ENCODE measurements at regions not wholly inside any gene's neighbourhood (a gene's known extent, or its start where the extent isn't known, plus 50 kb on each side); places are given as distances from the start of the nearest gene placed in this dataset.

GRCh38 chr4:43932448-43932847, 516.2 kb downstream of the KCTD8 start:
- H3K27ac ChIP-seq (ENCODE audit: low read length) = no peak overlapping the region
- no peaks in the 10 kb centered on the region for H3K9me3 ChIP-seq (ENCODE audit: control insufficient read depth in 2 of 2, low read length in 2 of 2)
- no peak overlapping the region for H3K9ac ChIP-seq (ENCODE audit: low read length in 2 of 2)
- no peaks in the 10 kb centered on the region for H3K4me1 ChIP-seq (ENCODE audit: control insufficient read depth, insufficient read depth, low read length)
- H3K27me3 ChIP-seq (ENCODE audit: control insufficient read depth in 1 of 2, insufficient read depth in 2 of 2, low read length in 2 of 2) = no peaks in the 10 kb centered on the region
- H3K4me3 ChIP-seq (ENCODE audit: low read length in 2 of 2) = no peak overlapping the region
- no peaks in the 10 kb centered on the region for H3K36me3 ChIP-seq (ENCODE audit: control insufficient read depth in 2 of 2, insufficient read depth in 2 of 2, low read length in 2 of 2)

DNA sequence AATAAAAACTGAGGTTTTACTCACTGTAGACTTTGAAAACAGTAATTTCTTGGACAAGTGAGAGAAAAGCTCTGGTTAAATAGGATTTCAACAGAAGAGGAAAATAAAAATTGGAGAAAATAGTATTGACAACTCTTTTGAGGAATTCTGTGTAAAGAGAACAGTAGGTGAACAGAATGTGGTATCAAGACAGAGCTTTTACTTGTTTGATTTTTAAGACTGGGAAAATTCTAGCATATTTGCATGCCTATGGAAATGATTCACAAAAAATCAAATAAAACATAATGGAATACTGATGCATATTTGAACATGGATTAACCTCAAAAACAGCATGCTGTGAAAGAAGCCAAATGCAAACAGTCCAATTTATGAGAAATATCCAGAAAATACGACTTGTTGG, 504.6 kb downstream of the KCTD8 start:
- H3K9ac ChIP-seq (ENCODE audit: low read length in 2 of 2) = no peak overlapping the region
- H3K4me1 ChIP-seq (ENCODE audit: control insufficient read depth, insufficient read depth, low read length) = no peaks in the 10 kb centered on the region
- H3K27me3 ChIP-seq (ENCODE audit: control insufficient read depth in 1 of 2, insufficient read depth in 2 of 2, low read length in 2 of 2) = no peaks in the 10 kb centered on the region
- H3K9me3 ChIP-seq (ENCODE audit: control insufficient read depth in 2 of 2, low read length in 2 of 2) = no peaks in the 10 kb centered on the region
- no peak overlapping the region for H3K4me3 ChIP-seq (ENCODE audit: low read length in 2 of 2)
- H3K27ac ChIP-seq (ENCODE audit: low read length) = no peak overlapping the region
- no peaks in the 10 kb centered on the region for H3K36me3 ChIP-seq (ENCODE audit: control insufficient read depth in 2 of 2, insufficient read depth in 2 of 2, low read length in 2 of 2)

- no peaks in the 10 kb centered on the region for H3K4me1 ChIP-seq (ENCODE audit: control insufficient read depth, insufficient read depth, low read length)
- H3K4me3 ChIP-seq (ENCODE audit: low read length in 2 of 2) = no peak overlapping the region
- no peaks in the 10 kb centered on the region for H3K36me3 ChIP-seq (ENCODE audit: control insufficient read depth in 2 of 2, insufficient read depth in 2 of 2, low read length in 2 of 2)
- H3K9me3 ChIP-seq (ENCODE audit: control insufficient read depth in 2 of 2, low read length in 2 of 2) = no peaks in the 10 kb centered on the region
- H3K27me3 ChIP-seq (ENCODE audit: control insufficient read depth in 1 of 2, insufficient read depth in 2 of 2, low read length in 2 of 2) = no peaks in the 10 kb centered on the region
- H3K27ac ChIP-seq (ENCODE audit: low read length) = no peak overlapping the region
- no peak overlapping the region for H3K9ac ChIP-seq (ENCODE audit: low read length in 2 of 2)
Observed at GRCh38 chr4:43959976-43960375, 488.6 kb downstream of the KCTD8 start.

DNA sequence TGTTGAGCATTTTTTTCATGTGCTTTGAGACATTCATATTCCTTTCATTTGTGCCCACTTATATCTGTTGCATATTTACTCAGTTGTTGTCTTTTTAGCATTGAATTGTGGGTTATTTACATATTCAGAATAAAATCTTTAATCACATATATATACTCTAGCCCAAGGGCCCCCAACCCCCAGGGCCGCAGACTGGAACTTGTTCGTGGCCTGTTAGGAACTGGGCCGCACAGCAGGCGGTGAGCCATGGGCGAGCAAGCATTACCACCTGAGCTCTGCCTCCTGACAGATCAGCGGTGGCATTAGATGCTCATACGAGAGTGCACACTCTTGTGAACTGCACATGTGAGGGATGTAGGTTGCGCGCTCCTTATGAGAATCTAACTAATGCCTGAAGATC, 480.6 kb downstream of the KCTD8 start:
- no peak overlapping the region for H3K4me3 ChIP-seq (ENCODE audit: low read length in 2 of 2)
- H3K4me1 ChIP-seq (ENCODE audit: control insufficient read depth, insufficient read depth, low read length) = no peaks in the 10 kb centered on the region
- H3K27me3 ChIP-seq (ENCODE audit: control insufficient read depth in 1 of 2, insufficient read depth in 2 of 2, low read length in 2 of 2) = no peaks in the 10 kb centered on the region
- no peaks in the 10 kb centered on the region for H3K36me3 ChIP-seq (ENCODE audit: control insufficient read depth in 2 of 2, insufficient read depth in 2 of 2, low read length in 2 of 2)
- H3K27ac ChIP-seq (ENCODE audit: low read length) = no peak overlapping the region
- no peak overlapping the region for H3K9ac ChIP-seq (ENCODE audit: low read length in 2 of 2)
- H3K9me3 ChIP-seq (ENCODE audit: control insufficient read depth in 2 of 2, low read length in 2 of 2) = no peaks in the 10 kb centered on the region

- no peaks in the 10 kb centered on the region for H3K4me1 ChIP-seq (ENCODE audit: control insufficient read depth, insufficient read depth, low read length)
- H3K27ac ChIP-seq (ENCODE audit: low read length) = no peak overlapping the region
- H3K9me3 ChIP-seq (ENCODE audit: control insufficient read depth in 2 of 2, low read length in 2 of 2) = no peaks in the 10 kb centered on the region
- no peaks in the 10 kb centered on the region for H3K27me3 ChIP-seq (ENCODE audit: control insufficient read depth in 1 of 2, insufficient read depth in 2 of 2, low read length in 2 of 2)
- H3K4me3 ChIP-seq (ENCODE audit: low read length in 2 of 2) = no peak overlapping the region
- no peak overlapping the region for H3K9ac ChIP-seq (ENCODE audit: low read length in 2 of 2)
- H3K36me3 ChIP-seq (ENCODE audit: control insufficient read depth in 2 of 2, insufficient read depth in 2 of 2, low read length in 2 of 2) = no peaks in the 10 kb centered on the region
Observed at GRCh38 chr4:43983610-43984009, 465.0 kb downstream of the KCTD8 start.

DNA sequence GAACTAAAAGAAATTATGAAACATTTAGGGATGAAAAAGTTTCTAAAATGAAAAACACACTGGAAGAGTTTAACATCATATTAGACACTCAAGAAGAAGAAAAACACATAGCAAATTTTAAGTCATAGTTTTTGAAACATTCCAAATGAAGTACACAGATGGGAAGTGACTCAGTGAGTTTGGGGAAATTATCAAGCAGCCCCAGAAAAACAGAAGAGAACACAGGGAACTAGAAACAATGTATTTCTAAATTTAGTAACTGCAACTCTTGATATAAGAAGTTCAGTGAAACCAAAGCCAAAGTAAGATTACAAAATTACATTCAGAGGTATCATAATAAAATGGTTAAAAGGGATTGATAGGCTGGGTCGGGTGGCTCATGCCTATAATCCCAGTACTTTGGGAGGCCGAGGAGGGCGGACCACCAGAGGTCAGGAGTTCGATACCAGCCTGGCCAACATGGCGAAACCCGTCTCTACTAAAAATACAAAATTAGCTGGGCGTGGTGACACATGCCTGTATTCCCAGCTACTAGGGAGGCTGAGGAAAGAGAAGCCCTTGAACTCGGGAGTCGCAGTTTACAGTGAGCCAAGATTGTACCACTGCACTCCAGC, 461.2 kb downstream of the KCTD8 start:
- H3K4me3 ChIP-seq (ENCODE audit: low read length in 2 of 2) = no peak overlapping the region
- no peaks in the 10 kb centered on the region for H3K9me3 ChIP-seq (ENCODE audit: control insufficient read depth in 2 of 2, low read length in 2 of 2)
- H3K4me1 ChIP-seq (ENCODE audit: control insufficient read depth, insufficient read depth, low read length) = peaks cover 4% of the 10 kb centered on the region
- no peak overlapping the region for H3K27ac ChIP-seq (ENCODE audit: low read length)
- H3K27me3 ChIP-seq (ENCODE audit: control insufficient read depth in 1 of 2, insufficient read depth in 2 of 2, low read length in 2 of 2) = no peaks in the 10 kb centered on the region
- H3K9ac ChIP-seq (ENCODE audit: low read length in 2 of 2) = no peak overlapping the region
- H3K36me3 ChIP-seq (ENCODE audit: control insufficient read depth in 2 of 2, insufficient read depth in 2 of 2, low read length in 2 of 2) = no peaks in the 10 kb centered on the region

- Histone ChIP-seq H3K4me3 (ENCODE audit: low read length in 2 of 2) (no peak overlapping the region), H3K9ac (ENCODE audit: low read length in 2 of 2) (no peak overlapping the region), H3K4me1 (ENCODE audit: control insufficient read depth, insufficient read depth, low read length) (peaks cover 4% of the 10 kb centered on the region), H3K27ac (ENCODE audit: low read length) (no peak overlapping the region), H3K27me3 (ENCODE audit: control insufficient read depth in 1 of 2, insufficient read depth in 2 of 2, low read length in 2 of 2) (no peaks in the 10 kb centered on the region), H3K36me3 (ENCODE audit: control insufficient read depth in 2 of 2, insufficient read depth in 2 of 2, low read length in 2 of 2) (no peaks in the 10 kb centered on the region), H3K9me3 (ENCODE audit: control insufficient read depth in 2 of 2, low read length in 2 of 2) (no peaks in the 10 kb centered on the region)
Observed at GRCh38 chr4:43990551-43990950, 458.1 kb downstream of the KCTD8 start.

DNA sequence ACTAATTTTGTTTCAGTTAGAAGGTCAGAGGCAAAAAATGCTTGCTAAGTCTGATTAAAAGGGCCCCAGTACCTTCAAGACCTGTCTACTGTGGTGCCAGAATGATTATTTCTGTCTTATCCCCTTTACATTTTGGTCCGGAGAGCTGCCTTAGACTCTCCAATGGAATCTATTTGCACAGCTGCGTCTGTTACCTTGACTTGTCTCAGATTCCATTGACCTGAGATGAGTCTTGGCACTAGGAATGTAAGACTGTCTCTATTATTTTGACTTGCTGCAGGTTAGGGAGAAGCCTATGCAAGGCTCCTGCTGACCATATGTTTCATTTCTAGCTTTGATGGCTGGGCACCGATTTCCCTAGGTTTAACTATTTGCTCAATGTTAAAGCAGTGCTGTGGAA, 457.6 kb downstream of the KCTD8 start:
- Histone ChIP-seq H3K36me3 (ENCODE audit: control insufficient read depth in 2 of 2, insufficient read depth in 2 of 2, low read length in 2 of 2) (no peaks in the 10 kb centered on the region), H3K4me1 (ENCODE audit: control insufficient read depth, insufficient read depth, low read length) (peaks cover 4% of the 10 kb centered on the region), H3K27ac (ENCODE audit: low read length) (no peak overlapping the region), H3K4me3 (ENCODE audit: low read length in 2 of 2) (no peak overlapping the region), H3K9me3 (ENCODE audit: control insufficient read depth in 2 of 2, low read length in 2 of 2) (no peaks in the 10 kb centered on the region), H3K27me3 (ENCODE audit: control insufficient read depth in 1 of 2, insufficient read depth in 2 of 2, low read length in 2 of 2) (no peaks in the 10 kb centered on the region), H3K9ac (ENCODE audit: low read length in 2 of 2) (no peak overlapping the region)

GRCh38 chr4:43992552-43992951, 456.1 kb downstream of the KCTD8 start:
- Histone ChIP-seq H3K4me3 (ENCODE audit: low read length in 2 of 2) (no peak overlapping the region), H3K27ac (ENCODE audit: low read length) (no peak overlapping the region), H3K9me3 (ENCODE audit: control insufficient read depth in 2 of 2, low read length in 2 of 2) (no peaks in the 10 kb centered on the region), H3K27me3 (ENCODE audit: control insufficient read depth in 1 of 2, insufficient read depth in 2 of 2, low read length in 2 of 2) (no peaks in the 10 kb centered on the region), H3K36me3 (ENCODE audit: control insufficient read depth in 2 of 2, insufficient read depth in 2 of 2, low read length in 2 of 2) (no peaks in the 10 kb centered on the region), H3K4me1 (ENCODE audit: control insufficient read depth, insufficient read depth, low read length) (peaks cover 4% of the 10 kb centered on the region), H3K9ac (ENCODE audit: low read length in 2 of 2) (no peak overlapping the region)

GRCh38 chr4:43993196-43993902, 455.3 kb downstream of the KCTD8 start:
- H3K27me3 ChIP-seq (ENCODE audit: control insufficient read depth in 1 of 2, insufficient read depth in 2 of 2, low read length in 2 of 2) = no peaks in the 10 kb centered on the region
- no peaks in the 10 kb centered on the region for H3K9me3 ChIP-seq (ENCODE audit: control insufficient read depth in 2 of 2, low read length in 2 of 2)
- no peak overlapping the region for H3K4me3 ChIP-seq (ENCODE audit: low read length in 2 of 2)
- H3K36me3 ChIP-seq (ENCODE audit: control insufficient read depth in 2 of 2, insufficient read depth in 2 of 2, low read length in 2 of 2) = no peaks in the 10 kb centered on the region
- peaks cover 4% of the 10 kb centered on the region for H3K4me1 ChIP-seq (ENCODE audit: control insufficient read depth, insufficient read depth, low read length)
- no peak overlapping the region for H3K9ac ChIP-seq (ENCODE audit: low read length in 2 of 2)
- H3K27ac ChIP-seq (ENCODE audit: low read length) = no peak overlapping the region

- no peaks in the 10 kb centered on the region for H3K36me3 ChIP-seq (ENCODE audit: control insufficient read depth in 2 of 2, insufficient read depth in 2 of 2, low read length in 2 of 2)
- H3K27ac ChIP-seq (ENCODE audit: low read length) = no peak overlapping the region
- H3K27me3 ChIP-seq (ENCODE audit: control insufficient read depth in 1 of 2, insufficient read depth in 2 of 2, low read length in 2 of 2) = no peaks in the 10 kb centered on the region
- H3K4me3 ChIP-seq (ENCODE audit: low read length in 2 of 2) = no peak overlapping the region
- no peak overlapping the region for H3K9ac ChIP-seq (ENCODE audit: low read length in 2 of 2)
- H3K4me1 ChIP-seq (ENCODE audit: control insufficient read depth, insufficient read depth, low read length) = no peaks in the 10 kb centered on the region
- H3K9me3 ChIP-seq (ENCODE audit: control insufficient read depth in 2 of 2, low read length in 2 of 2) = no peaks in the 10 kb centered on the region
Observed at GRCh38 chr4:43999669-44000068, 448.9 kb downstream of the KCTD8 start.

Data from stomach smooth muscle (tissue), 2 donors.